Endodermal cell (in vitro differentiated cells): ENCODE measurements at regions not wholly inside any gene's neighbourhood (a gene's known extent, or its start where the extent isn't known, plus 50 kb on each side); places are given as distances from the start of the nearest gene placed in this dataset.

Experiments used
- DNase-seq: peaks from one replicate; pipeline ENCODE4 v3.0.0-alpha.2; 2017
- H3K27ac ChIP-seq: 2 replicates; pipeline ENCODE4 v1.5.1; 2013; ENCODE audit warnings: mild to moderate bottlenecking, low read depth, low read length, moderate library complexity
- H3K27me3 ChIP-seq: 2 replicates; pipeline ENCODE4 v1.6.1; 2013; ENCODE audit warnings: mild to moderate bottlenecking, low read length, moderate library complexity; ENCODE audit not compliant: insufficient read depth, control insufficient read depth, poor library complexity, severe bottlenecking
- H3K36me3 ChIP-seq: 2 replicates; pipeline ENCODE4 v1.7.0; 2013; ENCODE audit warnings: mild to moderate bottlenecking, low read length, moderate library complexity; ENCODE audit not compliant: control insufficient read depth, insufficient read depth
- H3K4me1 ChIP-seq: one replicate; pipeline ENCODE4 v1.7.0; 2013; ENCODE audit warnings: low read length; ENCODE audit not compliant: control insufficient read depth, insufficient read depth
- H3K4me3 ChIP-seq: 2 replicates; pipeline ENCODE4 v1.5.1; 2013; ENCODE audit warnings: mild to moderate bottlenecking, low read length, moderate library complexity
- H3K9ac ChIP-seq: 2 replicates; pipeline ENCODE4 v1.6.1; 2013; ENCODE audit warnings: mild to moderate bottlenecking, low read length, moderate library complexity; ENCODE audit not compliant: poor library complexity, severe bottlenecking; ENCODE audit errors: extremely low read depth
- H3K9me3 ChIP-seq: 2 replicates; pipeline ENCODE4 v1.6.1; 2013; ENCODE audit warnings: mild to moderate bottlenecking, low read length, moderate library complexity; ENCODE audit not compliant: control insufficient read depth
- H3K27ac Mint-ChIP-seq: 2 replicates; pipeline ENCODE4 v1.8.0; 2020; ENCODE audit warnings: mixed read lengths
- H3K27me3 Mint-ChIP-seq: 2 replicates; pipeline ENCODE4 v1.8.0; 2021; ENCODE audit warnings: mild to moderate bottlenecking, mixed read lengths; ENCODE audit not compliant: insufficient read depth
- H3K36me3 Mint-ChIP-seq: 2 replicates; pipeline ENCODE4 v1.8.0; 2020; ENCODE audit warnings: low read depth, mixed read lengths
- H3K4me1 Mint-ChIP-seq: 2 replicates; pipeline ENCODE4 v1.8.0; 2020; ENCODE audit warnings: mixed read lengths
- H3K4me3 Mint-ChIP-seq: 2 replicates; pipeline ENCODE4 v1.8.0; 2020; ENCODE audit warnings: mild to moderate bottlenecking, moderate library complexity, mixed read lengths
- H3K9me3 Mint-ChIP-seq: 2 replicates; pipeline ENCODE4 v1.8.0; 2020; ENCODE audit warnings: mild to moderate bottlenecking, mixed read lengths
- CTCF ChIP-seq: fragments of 200-600 bp; sonication (generic); conservative IDR thresholded peaks from 2 replicates; pipeline ENCODE4 v1.5.0; 2021; ENCODE audit warnings: antibody characterized with exemption, mild to moderate bottlenecking
- WGBS, 2 experiments: methylation state at CpG; one replicate each; pipeline versions ENCODE4 v1.1.5 to v1.1.7; 2013; ENCODE audit warnings: missing lambda C conversion rate in 2 of 2, mixed read lengths in 1 of 2; ENCODE audit not compliant: insufficient coverage in 1 of 2, insufficient read length in 1 of 2; 5-methylcytosine and 5-hydroxymethylcytosine counted together

DNA sequence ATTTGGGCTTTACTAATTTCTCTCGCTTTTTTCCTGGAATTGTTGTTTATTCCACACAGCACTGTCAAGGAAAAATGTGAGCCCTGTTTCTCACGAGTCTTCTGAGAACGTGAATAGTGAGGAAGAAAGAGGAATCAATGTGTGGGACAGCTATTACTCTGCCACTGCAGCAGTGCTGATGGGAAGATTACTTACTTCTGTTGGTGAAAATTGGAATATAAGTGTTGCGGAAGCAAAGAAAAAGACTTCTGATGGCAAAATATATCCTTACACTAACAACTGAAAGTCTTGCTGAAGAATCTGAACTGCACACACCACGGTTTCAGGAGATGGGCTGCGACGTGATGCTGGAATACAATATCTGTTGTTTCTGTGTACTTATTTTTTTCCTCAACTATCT, 884.2 kb downstream of the AACS start:
- H3K27me3 Mint-ChIP-seq = peaks cover 2% of the 10 kb centered on the region
- Histone ChIP-seq H3K4me3 (no peak overlapping the region), H3K27me3 (no peaks in the 10 kb centered on the region), H3K36me3 (no peaks in the 10 kb centered on the region), H3K27ac (no peak overlapping the region), H3K4me1 (no peaks in the 10 kb centered on the region), H3K9ac (no peak overlapping the region), H3K9me3 (peaks cover 67% of the 10 kb centered on the region)
- H3K4me3 Mint-ChIP-seq = no peak overlapping the region
- DNase-seq = no peak
- no peak overlapping the region for H3K27ac Mint-ChIP-seq
- WGBS, 2 experiments = 76 to 84% methylated on average over 4 to 7 of the region's 7 CpGs
- no peaks in the 10 kb centered on the region for H3K4me1 Mint-ChIP-seq
- no peaks in the 10 kb centered on the region for H3K9me3 Mint-ChIP-seq
- TF ChIP-seq CTCF = no peak
- no peaks in the 10 kb centered on the region for H3K36me3 Mint-ChIP-seq

- H3K36me3 ChIP-seq = no peaks in the 10 kb centered on the region
- peak; percentile 33 for TF ChIP-seq CTCF
- WGBS, 2 experiments = 76 to 88% methylated on average over 3 to 4 of the region's 4 CpGs
- no peak overlapping the region for H3K4me3 Mint-ChIP-seq
- H3K27ac Mint-ChIP-seq = no peak overlapping the region
- H3K36me3 Mint-ChIP-seq = no peaks in the 10 kb centered on the region
- H3K4me3 ChIP-seq = no peak overlapping the region
- H3K4me1 Mint-ChIP-seq = no peaks in the 10 kb centered on the region
- DNase-seq = peak; percentile 67
- peaks cover 2% of the 10 kb centered on the region for H3K27me3 Mint-ChIP-seq
- H3K27ac ChIP-seq = no peak overlapping the region
- H3K9ac ChIP-seq = no peak overlapping the region
- H3K9me3 ChIP-seq = peaks cover 59% of the 10 kb centered on the region
- H3K27me3 ChIP-seq = no peaks in the 10 kb centered on the region
- no peaks in the 10 kb centered on the region for H3K4me1 ChIP-seq
- H3K9me3 Mint-ChIP-seq = peaks cover 2% of the 10 kb centered on the region
These were observed 889.1 kb downstream of the AACS start for GRCh38 chr12:125954362-125954761.

GRCh38 chr12:125956186-125956585, 891.0 kb downstream of the AACS start:
- no peaks in the 10 kb centered on the region for H3K36me3 ChIP-seq
- no peaks in the 10 kb centered on the region for H3K27me3 ChIP-seq
- H3K27ac ChIP-seq = no peak overlapping the region
- H3K27ac Mint-ChIP-seq = no peak overlapping the region
- no peaks in the 10 kb centered on the region for H3K36me3 Mint-ChIP-seq
- H3K4me1 Mint-ChIP-seq = no peaks in the 10 kb centered on the region
- peaks cover 51% of the 10 kb centered on the region for H3K9me3 ChIP-seq
- WGBS, 2 experiments = 78 to 83% methylated on average over 2 to 7 of the region's 7 CpGs
- no peak overlapping the region for H3K9ac ChIP-seq
- no peaks in the 10 kb centered on the region for H3K4me1 ChIP-seq
- DNase-seq = no peak
- H3K4me3 ChIP-seq = no peak overlapping the region
- peaks cover 5% of the 10 kb centered on the region for H3K9me3 Mint-ChIP-seq
- TF ChIP-seq CTCF = no peak
- H3K4me3 Mint-ChIP-seq = no peak overlapping the region
- no peaks in the 10 kb centered on the region for H3K27me3 Mint-ChIP-seq
